Activated naive CD4-positive, alpha-beta T cell treated with anti-CD3 and anti-CD28 coated beads, Interleukin-2, amount 50 U/mL, for 72 hours (primary cell): ENCODE measurements at regions not wholly inside any gene's neighbourhood (a gene's known extent, or its start where the extent isn't known, plus 50 kb on each side); places are given as distances from the start of the nearest gene placed in this dataset.
"Not testable (repeated sequence)": the region's sequence is repeated elsewhere in the genome, so short reads cannot be mapped to it uniquely, and the experiment has no call there.

Experiments
- ATAC-seq, 2 donors: fragments of 150-1000 bp; cut with Tn5 transposase; 2 replicates each; pipeline ENCODE4 v1.10.0; 2021; ENCODE audit warnings: mild to moderate bottlenecking in 2 of 2, moderate library complexity in 2 of 2
- DNase-seq, 2 donors: peaks; one replicate each; pipeline ENCODE4 v3.0.0; 2021 to 2022; ENCODE audit warnings: low spot score in 2 of 2
- H3K27ac Mint-ChIP-seq, 2 donors: one replicate each; pipeline ENCODE4 v1.8.0; 2022; ENCODE audit warnings: mild to moderate bottlenecking in 2 of 2, mixed read lengths in 2 of 2
- H3K36me3 Mint-ChIP-seq, 2 donors: one replicate each; pipeline ENCODE4 v1.8.0; 2022; ENCODE audit warnings: mixed read lengths in 2 of 2
- H3K9me3 Mint-ChIP-seq, 2 donors: one replicate each; pipeline ENCODE4 v1.8.0; 2022; ENCODE audit warnings: mixed read lengths in 2 of 2

GRCh38 chr4:81335122-81335912, 120.3 kb upstream of the PRKG2 start:
- H3K9me3 Mint-ChIP-seq: peaks cover 6 to 7% of the 10 kb centered on the region in 2 donors
- no peak overlapping the region for H3K27ac Mint-ChIP-seq
- ATAC-seq (no peak), DNase-seq (no peak)
- H3K36me3 Mint-ChIP-seq: no peaks in the 10 kb centered on the region

GRCh38 chr4:81330018-81330417, 115.0 kb upstream of the PRKG2 start:
- H3K27ac Mint-ChIP-seq: no peak overlapping the region
- DNase-seq (no peak), ATAC-seq (no peak)
- H3K36me3 Mint-ChIP-seq: no peaks in the 10 kb centered on the region
- H3K9me3 Mint-ChIP-seq: no peaks in the 10 kb centered on the region

DNA sequence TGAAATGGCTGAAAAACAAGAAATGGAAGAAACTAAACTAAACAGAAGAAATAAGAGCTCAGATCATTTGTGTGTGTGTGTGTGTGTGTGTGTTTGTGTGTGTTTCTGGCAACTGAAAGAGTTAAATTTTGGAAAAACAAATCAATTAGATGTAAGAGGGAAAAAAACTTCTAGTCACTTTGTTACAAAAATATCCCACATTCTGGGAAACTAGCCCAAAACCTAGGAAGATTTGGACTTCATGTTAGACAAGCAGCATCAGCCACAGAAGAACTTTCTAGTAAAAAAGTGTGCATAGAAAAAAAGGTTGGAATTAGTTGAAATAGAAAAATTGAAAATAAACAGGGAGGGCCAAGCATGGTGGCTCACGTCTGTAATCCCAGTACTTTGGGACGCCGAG, 111.6 kb upstream of the PRKG2 start:
- H3K36me3 Mint-ChIP-seq: peaks cover 0 to 6% of the 10 kb centered on the region in 2 donors
- no peak for DNase-seq
- H3K9me3 Mint-ChIP-seq: peaks cover 0 to 5% of the 10 kb centered on the region in 2 donors
- no peak overlapping the region for H3K27ac Mint-ChIP-seq
- ATAC-seq: no peak

- H3K27ac Mint-ChIP-seq, H3K9me3 Mint-ChIP-seq, H3K36me3 Mint-ChIP-seq, ATAC-seq, DNase-seq: not testable (repeated sequence)
Observed at GRCh38 chr4:81324594-81324993, 109.6 kb upstream of the PRKG2 start.

- H3K9me3 Mint-ChIP-seq: peaks cover 0 to 6% of the 10 kb centered on the region in 2 donors
- peaks cover 0 to 6% of the 10 kb centered on the region in 2 donors for H3K36me3 Mint-ChIP-seq
- ATAC-seq (no peak), DNase-seq (no peak)
- no peak overlapping the region for H3K27ac Mint-ChIP-seq
Observed at GRCh38 chr4:81319657-81320056, 104.6 kb upstream of the PRKG2 start.

DNA sequence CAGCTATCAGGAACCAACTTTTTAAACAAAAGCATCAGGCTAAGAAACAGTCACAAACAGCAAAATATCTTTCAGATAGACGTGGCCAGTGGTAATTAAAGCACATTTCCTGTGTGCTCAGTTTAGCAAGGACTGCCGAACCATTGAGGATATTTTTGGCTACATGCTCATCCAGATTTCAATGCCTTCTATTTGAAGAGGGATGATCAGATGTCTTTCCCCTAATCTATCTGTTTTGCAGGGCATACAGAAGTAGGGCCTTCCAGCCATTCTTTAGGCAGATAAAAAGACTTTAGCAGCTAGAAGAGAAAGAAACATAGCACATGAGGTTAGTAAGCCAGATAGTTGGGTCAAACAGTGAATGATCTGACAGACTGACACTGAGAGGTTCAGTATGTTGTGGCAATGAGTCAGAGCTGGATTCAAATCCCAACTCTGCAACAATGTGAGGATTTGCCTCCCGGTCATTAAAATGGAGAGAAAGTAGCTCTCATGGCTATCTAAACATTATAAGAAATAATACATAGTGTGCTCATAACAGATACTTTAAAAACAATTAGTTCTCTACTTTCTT, 100.0 kb upstream of the PRKG2 start:
- Mint-ChIP-seq H3K36me3 (peaks cover 0 to 5% of the 10 kb centered on the region in 2 donors), H3K9me3 (no peaks in the 10 kb centered on the region), H3K27ac (no peak overlapping the region)
- no peak for ATAC-seq
- no peak for DNase-seq

- H3K36me3 Mint-ChIP-seq: peaks cover 0 to 5% of the 10 kb centered on the region in 2 donors
- H3K9me3 Mint-ChIP-seq: no peaks in the 10 kb centered on the region
- DNase-seq (no peak), ATAC-seq (no peak)
- no peak overlapping the region for H3K27ac Mint-ChIP-seq
Observed at GRCh38 chr4:81314196-81314896, 99.3 kb upstream of the PRKG2 start.

DNA sequence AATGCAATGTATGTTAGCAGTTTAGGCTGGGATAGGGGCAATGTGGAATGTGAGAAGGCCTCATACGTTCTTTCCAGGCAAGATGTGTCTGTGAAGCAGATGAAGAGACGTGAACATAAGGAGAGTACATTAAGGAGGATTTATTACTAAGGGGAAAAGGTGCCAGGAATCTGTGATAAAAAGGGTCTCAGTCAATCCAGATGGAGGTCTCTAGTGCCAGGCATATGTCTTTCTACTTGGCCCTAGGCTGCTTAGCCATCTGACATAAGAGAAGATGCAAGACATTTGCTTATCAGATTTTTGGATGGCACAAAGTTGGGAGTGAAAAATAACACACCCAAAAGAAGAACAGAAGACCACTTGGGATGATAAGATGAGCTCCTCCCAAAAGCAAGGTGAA, 93.0 kb upstream of the PRKG2 start:
- DNase-seq: no peak
- no peak for ATAC-seq
- no peak overlapping the region for H3K27ac Mint-ChIP-seq
- H3K36me3 Mint-ChIP-seq: peaks cover 0 to 5% of the 10 kb centered on the region in 2 donors
- H3K9me3 Mint-ChIP-seq: no peaks in the 10 kb centered on the region

DNA sequence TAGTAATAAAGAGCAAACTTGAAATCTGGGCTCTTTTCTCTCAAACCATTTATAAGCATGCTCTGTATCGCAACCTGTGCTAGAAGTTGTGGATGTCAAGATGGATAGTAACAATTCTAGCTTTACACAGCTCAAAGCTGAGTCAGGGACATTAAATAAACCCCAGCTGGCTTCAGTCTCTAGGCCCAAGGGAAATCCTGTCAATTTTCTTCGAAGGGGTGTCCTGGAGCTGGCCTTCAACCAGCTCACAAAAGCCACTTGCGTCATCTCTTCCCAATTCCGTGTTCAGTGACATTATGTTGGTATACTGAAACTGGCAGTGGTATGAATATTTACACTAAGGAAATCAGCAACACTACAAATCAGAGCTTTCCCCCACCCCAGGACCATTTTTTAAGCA, 89.8 kb upstream of the PRKG2 start:
- Mint-ChIP-seq H3K9me3 (no peaks in the 10 kb centered on the region), H3K27ac (no peak overlapping the region), H3K36me3 (no peaks in the 10 kb centered on the region)
- ATAC-seq: no peak
- DNase-seq: no peak

DNA sequence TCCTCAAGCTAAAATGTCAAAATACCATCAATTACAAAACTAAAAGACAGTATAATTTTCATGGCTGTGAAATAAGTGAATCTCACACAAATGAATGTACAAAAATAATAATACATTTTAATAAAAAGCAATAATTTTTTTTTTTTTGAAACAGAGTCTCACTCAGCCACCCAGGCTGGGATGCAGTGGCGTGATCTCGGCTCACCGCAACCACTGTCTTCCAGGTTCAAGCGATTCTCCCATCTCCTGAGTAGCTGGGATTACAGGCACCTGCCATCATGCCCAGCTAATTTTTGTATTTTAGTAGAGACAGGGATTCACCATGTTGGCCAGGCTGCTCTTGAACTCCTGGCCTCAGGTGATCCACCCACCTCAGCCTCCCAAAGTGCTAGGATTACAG, 85.3 kb upstream of the PRKG2 start:
- ATAC-seq, DNase-seq, H3K27ac Mint-ChIP-seq: not testable (repeated sequence)
- Mint-ChIP-seq H3K9me3 (peaks cover 11 to 13% of the 10 kb centered on the region in 2 donors), H3K36me3 (peaks cover 0 to 13% of the 10 kb centered on the region in 2 donors)

DNA sequence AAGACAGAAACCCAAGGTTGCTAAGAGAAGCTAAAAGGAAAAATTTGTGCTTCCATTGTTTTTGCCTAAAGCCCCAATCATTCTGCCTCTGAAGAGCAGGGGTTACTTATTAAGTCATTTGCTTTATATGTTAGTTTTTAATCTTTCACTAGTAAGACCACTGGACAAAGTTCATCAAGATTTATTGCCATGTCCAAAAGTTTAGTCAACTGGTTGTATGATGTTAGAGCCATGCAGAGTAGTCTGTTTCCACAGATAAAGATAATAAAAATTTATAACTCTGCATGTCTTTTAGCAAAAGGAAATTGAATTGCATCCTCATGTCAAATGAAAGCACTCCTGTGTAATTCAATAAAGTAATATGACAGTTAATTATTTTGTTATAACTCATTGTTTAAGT, 75.8 kb upstream of the PRKG2 start:
- Mint-ChIP-seq H3K36me3 (no peaks in the 10 kb centered on the region), H3K27ac (no peak overlapping the region), H3K9me3 (no peaks in the 10 kb centered on the region)
- DNase-seq: no peak
- ATAC-seq: no peak

- DNase-seq: no peak
- ATAC-seq: no peak
- H3K27ac Mint-ChIP-seq: no peak overlapping the region
- H3K9me3 Mint-ChIP-seq: no peaks in the 10 kb centered on the region
- no peaks in the 10 kb centered on the region for H3K36me3 Mint-ChIP-seq
Observed at GRCh38 chr4:81287101-81287500, 72.1 kb upstream of the PRKG2 start.

GRCh38 chr4:81282131-81282530, 67.1 kb upstream of the PRKG2 start:
- Mint-ChIP-seq H3K36me3 (no peaks in the 10 kb centered on the region), H3K9me3 (no peaks in the 10 kb centered on the region), H3K27ac (no peak overlapping the region)
- ATAC-seq (no peak), DNase-seq (no peak)

GRCh38 chr4:81274460-81274859, 59.4 kb upstream of the PRKG2 start:
- H3K27ac Mint-ChIP-seq: no peak overlapping the region
- DNase-seq: no peak
- ATAC-seq: no peak
- H3K9me3 Mint-ChIP-seq: peaks cover 4 to 6% of the 10 kb centered on the region in 2 donors
- H3K36me3 Mint-ChIP-seq: no peaks in the 10 kb centered on the region

GRCh38 chr4:81272671-81273070, 57.6 kb upstream of the PRKG2 start:
- DNase-seq (no peak), ATAC-seq (no peak)
- H3K27ac Mint-ChIP-seq: no peak overlapping the region
- H3K36me3 Mint-ChIP-seq: no peaks in the 10 kb centered on the region
- H3K9me3 Mint-ChIP-seq: peaks cover 5 to 8% of the 10 kb centered on the region in 2 donors
